ENCODE measurements at regions not wholly inside any gene's neighbourhood (a gene's known extent, or its start where the extent isn't known, plus 50 kb on each side); places are given as distances from the start of the nearest gene placed in this dataset.

DNA sequence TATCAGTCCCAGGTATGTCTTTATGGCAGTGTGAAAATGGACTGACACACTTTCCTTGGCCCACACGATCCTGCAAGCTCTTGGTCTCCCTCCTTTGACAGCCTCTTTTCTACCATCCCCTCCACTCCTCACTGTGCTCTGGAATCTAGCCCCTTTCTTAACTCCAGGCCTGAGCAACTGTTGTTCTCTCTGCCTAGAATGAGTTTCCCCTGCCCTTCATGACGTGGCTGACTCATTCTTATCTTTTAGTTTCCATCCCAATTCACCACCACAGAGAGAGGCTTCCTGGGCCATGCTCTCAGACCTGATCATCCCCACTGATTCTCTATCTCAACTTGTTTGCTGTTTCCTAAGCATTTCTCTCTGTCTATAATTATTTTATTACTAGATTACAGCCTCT, 157.4 kb upstream of the HMGA2 start:
- peak overlapping the region; percentile 74 for H2AFZ ChIP-seq (ENCODE audit: low read depth, low read length, poor library complexity, severe bottlenecking)
- H4K20me1 ChIP-seq (ENCODE audit: insufficient read depth), result no peaks in the 10 kb centered on the region
- POLR2A ChIA-PET, result no interaction called here
- peaks cover 9 to 46% of the 10 kb centered on the region in 2 experiments; a peak in 3 of 4 replicates for H3K4me1 ChIP-seq (ENCODE audit: control insufficient read depth in 1 of 2, insufficient read depth in 2 of 2, low read length in 2 of 2)
- no TSS peak for BruUV-seq (replicated peaks)
- DNase-seq (ENCODE audit: low read depth, low spot score) (no peak), ATAC-seq (no peak)
- H3K27ac ChIP-seq (ENCODE audit: low read depth, low read length), result no peak overlapping the region; the same call in 1 of the 2 replicates
- H3K79me2 ChIP-seq (ENCODE audit: insufficient read depth, low read length), result no peaks in the 10 kb centered on the region
- H3K9me2 ChIP-seq (ENCODE audit: insufficient read depth), result no peaks in the 10 kb centered on the region
- H3K4me2 ChIP-seq (ENCODE audit: low read length), result no peak overlapping the region
- H3K9me3 ChIP-seq (ENCODE audit: control insufficient read depth in 1 of 2, insufficient read depth in 1 of 2, low read depth in 1 of 2, low read length in 2 of 2), result peaks cover 0 to 13% of the 10 kb centered on the region in 2 experiments; a peak in 1 of 4 replicates
- peaks cover 0 to 23% of the 10 kb centered on the region in 2 experiments; a peak in 2 of 4 replicates for H3K36me3 ChIP-seq (ENCODE audit: control insufficient read depth in 1 of 2, insufficient read depth in 2 of 2, low read length in 2 of 2)
- H3K9ac ChIP-seq (ENCODE audit: low read length), result no peak overlapping the region
- intact Hi-C loops (cut with micrococcal nuclease), result no loop called here
- no peak for TF ChIP-seq ZFX (IDR thresholded peaks at IDR 0.05)
- TF ChIP-seq YY1 (IDR thresholded peaks at IDR 0.05; ENCODE audit: extremely low read depth, insufficient replicate concordance, low read depth, low read length), result no peak
- TF ChIP-seq, protein P1, sequence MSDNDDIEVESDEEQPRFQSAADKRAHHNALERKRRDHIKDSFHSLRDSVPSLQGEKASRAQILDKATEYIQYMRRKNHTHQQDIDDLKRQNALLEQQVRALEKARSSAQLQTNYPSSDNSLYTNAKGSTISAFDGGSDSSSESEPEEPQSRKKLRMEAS (IDR thresholded peaks at IDR 0.05), result no peak
- no peak for TF ChIP-seq EGR1 (IDR thresholded peaks at IDR 0.05; ENCODE audit: low read depth)
- TF ChIP-seq POLR2AphosphoS5 (IDR thresholded peaks at IDR 0.05; ENCODE audit: low read depth, low read length), result no peak
- no peak for TF ChIP-seq CEBPB (IDR thresholded peaks at IDR 0.05; ENCODE audit: low read depth)
- no peak for TF ChIP-seq SP1 (IDR thresholded peaks at IDR 0.05; ENCODE audit: low read depth)
- no peak for TF ChIP-seq EZH2phosphoT487 (IDR thresholded peaks at IDR 0.05; ENCODE audit: borderline replicate concordance)
- TF ChIP-seq TCF7L2 (IDR thresholded peaks at IDR 0.05; ENCODE audit: borderline replicate concordance, extremely low read depth, insufficient read depth, insufficient read length), result no peak
- no peak for TF ChIP-seq ZNF274 (IDR thresholded peaks at IDR 0.05; ENCODE audit: low read depth, low read length)
- CTCF ChIA-PET, result no interaction called here
- no peaks in the 10 kb centered on the region for H3K27me3 ChIP-seq (ENCODE audit: insufficient read depth, low read length)
- H3K4me3 ChIP-seq (replicated peaks in 1 of 2; ENCODE audit: low read depth in 1 of 2, low read length in 2 of 2), result no peak overlapping the region
- RAD21 ChIA-PET (ENCODE audit: low non-redundant PET in 1 of 2, low total read pairs in 2 of 2, uncharacterized antibody in 2 of 2, unreplicated experiment in 2 of 2), result no interaction called here

DNA sequence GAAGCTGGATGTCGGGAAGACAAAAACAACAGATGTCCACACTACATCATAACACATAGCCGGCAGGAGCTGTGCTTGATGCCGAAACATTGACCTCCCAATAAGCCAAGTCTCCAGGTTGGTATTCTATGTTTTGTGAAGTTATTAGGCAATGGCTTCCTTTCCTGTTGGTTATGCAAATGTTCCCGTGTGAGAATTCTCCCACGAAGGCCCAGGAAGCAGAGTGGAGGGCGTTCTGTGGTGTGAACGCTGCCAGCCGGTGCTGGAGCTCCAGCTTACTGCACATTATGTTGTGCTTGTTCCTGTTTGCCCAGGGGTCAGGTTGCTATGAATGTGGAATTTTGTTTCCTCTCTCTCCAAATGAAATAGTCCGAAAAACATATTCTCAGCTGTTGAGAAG, 156.4 kb upstream of the HMGA2 start:
- intact Hi-C loops (cut with micrococcal nuclease), result no loop called here
- no peak for TF ChIP-seq EZH2 (IDR thresholded peaks at IDR 0.05)
- TF ChIP-seq CBX3 (IDR thresholded peaks at IDR 0.05; ENCODE audit: low read depth), result no peak
- no peak for TF ChIP-seq FOSL1 (IDR thresholded peaks at IDR 0.05; ENCODE audit: low read depth)
- TF ChIP-seq, protein P2, sequence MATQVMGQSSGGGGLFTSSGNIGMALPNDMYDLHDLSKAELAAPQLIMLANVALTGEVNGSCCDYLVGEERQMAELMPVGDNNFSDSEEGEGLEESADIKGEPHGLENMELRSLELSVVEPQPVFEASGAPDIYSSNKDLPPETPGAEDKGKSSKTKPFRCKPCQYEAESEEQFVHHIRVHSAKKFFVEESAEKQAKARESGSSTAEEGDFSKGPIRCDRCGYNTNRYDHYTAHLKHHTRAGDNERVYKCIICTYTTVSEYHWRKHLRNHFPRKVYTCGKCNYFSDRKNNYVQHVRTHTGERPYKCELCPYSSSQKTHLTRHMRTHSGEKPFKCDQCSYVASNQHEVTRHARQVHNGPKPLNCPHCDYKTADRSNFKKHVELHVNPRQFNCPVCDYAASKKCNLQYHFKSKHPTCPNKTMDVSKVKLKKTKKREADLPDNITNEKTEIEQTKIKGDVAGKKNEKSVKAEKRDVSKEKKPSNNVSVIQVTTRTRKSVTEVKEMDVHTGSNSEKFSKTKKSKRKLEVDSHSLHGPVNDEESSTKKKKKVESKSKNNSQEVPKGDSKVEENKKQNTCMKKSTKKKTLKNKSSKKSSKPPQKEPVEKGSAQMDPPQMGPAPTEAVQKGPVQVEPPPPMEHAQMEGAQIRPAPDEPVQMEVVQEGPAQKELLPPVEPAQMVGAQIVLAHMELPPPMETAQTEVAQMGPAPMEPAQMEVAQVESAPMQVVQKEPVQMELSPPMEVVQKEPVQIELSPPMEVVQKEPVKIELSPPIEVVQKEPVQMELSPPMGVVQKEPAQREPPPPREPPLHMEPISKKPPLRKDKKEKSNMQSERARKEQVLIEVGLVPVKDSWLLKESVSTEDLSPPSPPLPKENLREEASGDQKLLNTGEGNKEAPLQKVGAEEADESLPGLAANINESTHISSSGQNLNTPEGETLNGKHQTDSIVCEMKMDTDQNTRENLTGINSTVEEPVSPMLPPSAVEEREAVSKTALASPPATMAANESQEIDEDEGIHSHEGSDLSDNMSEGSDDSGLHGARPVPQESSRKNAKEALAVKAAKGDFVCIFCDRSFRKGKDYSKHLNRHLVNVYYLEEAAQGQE (IDR thresholded peaks at IDR 0.05; ENCODE audit: low read depth), result no peak
- no peak overlapping the region for H3K4me3 ChIP-seq (replicated peaks in 1 of 2; ENCODE audit: low read depth in 1 of 2, low read length in 2 of 2)
- H3K9me2 ChIP-seq (ENCODE audit: insufficient read depth), result no peaks in the 10 kb centered on the region
- POLR2A ChIA-PET, result interaction anchor here (1.5 kb wide), 1 partner anchor 10 kb away, joined by 7 read pairs; no protein-coding TSS in a partner anchor
- H3K9ac ChIP-seq (ENCODE audit: low read length), result no peak overlapping the region
- RAD21 ChIA-PET (ENCODE audit: low non-redundant PET in 1 of 2, low total read pairs in 2 of 2, uncharacterized antibody in 2 of 2, unreplicated experiment in 2 of 2), result no interaction called here
- no peak for DNase-seq (ENCODE audit: low read depth, low spot score)
- no peak overlapping the region for H3K4me2 ChIP-seq (ENCODE audit: low read length)
- H3K9me3 ChIP-seq (ENCODE audit: control insufficient read depth in 1 of 2, insufficient read depth in 1 of 2, low read depth in 1 of 2, low read length in 2 of 2), result peaks cover 0 to 12% of the 10 kb centered on the region in 2 experiments; a peak in 1 of 4 replicates
- H4K20me1 ChIP-seq (ENCODE audit: insufficient read depth), result no peaks in the 10 kb centered on the region
- no peak overlapping the region for H3K27ac ChIP-seq (ENCODE audit: low read depth, low read length)
- no TSS peak for BruUV-seq (replicated peaks)
- H3K79me2 ChIP-seq (ENCODE audit: insufficient read depth, low read length), result no peaks in the 10 kb centered on the region
- ATAC-seq, result no peak
- no peaks in the 10 kb centered on the region for H3K27me3 ChIP-seq (ENCODE audit: insufficient read depth, low read length)
- CTCF ChIA-PET, result no interaction called here
- H3K4me1 ChIP-seq (ENCODE audit: control insufficient read depth in 1 of 2, insufficient read depth in 2 of 2, low read length in 2 of 2), result peaks cover 15 to 54% of the 10 kb centered on the region in 2 experiments; a peak in 3 of 4 replicates
- H2AFZ ChIP-seq (ENCODE audit: low read depth, low read length, poor library complexity, severe bottlenecking), result no peak overlapping the region
- H3K36me3 ChIP-seq (ENCODE audit: control insufficient read depth in 1 of 2, insufficient read depth in 2 of 2, low read length in 2 of 2), result peaks cover 0 to 18% of the 10 kb centered on the region in 2 experiments; a peak in 2 of 4 replicates

All from HCT116 (cell line).